ENCODE measurements at regions not wholly inside any gene's neighbourhood (a gene's known extent, or its start where the extent isn't known, plus 50 kb on each side); places are given as distances from the start of the nearest gene placed in this dataset.

DNA sequence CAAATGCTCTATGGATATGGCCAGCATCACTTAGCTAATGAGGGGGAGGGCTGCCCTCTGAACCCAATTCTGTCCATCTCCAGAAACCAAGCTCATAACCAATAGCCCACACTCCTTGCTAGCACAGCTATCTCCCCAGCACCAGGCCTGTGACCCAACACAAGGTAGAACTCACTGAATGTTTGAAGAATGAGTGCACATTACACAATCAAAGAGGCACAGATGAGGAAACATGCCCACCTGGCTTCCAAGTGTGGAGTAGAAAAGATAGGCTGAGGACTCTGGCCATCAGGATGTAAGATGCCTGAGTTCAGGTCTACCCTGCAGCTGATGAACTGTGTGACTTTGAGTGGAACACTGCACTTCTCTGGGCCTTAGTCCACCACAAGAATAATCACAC lies 268.4 kb downstream of the BCL11B start:
- TF ChIP-seq TCF12 (IDR thresholded peaks at IDR 0.05) (no peak), EP300 (IDR thresholded peaks at IDR 0.05; ENCODE audit: borderline replicate concordance in 1 of 2, low read depth in 1 of 2, low read length in 1 of 2) (no peak), POLR2AphosphoS5 (IDR thresholded peaks at IDR 0.05; ENCODE audit: low read depth, low read length) (no peak), NFIC (IDR thresholded peaks at IDR 0.05; ENCODE audit: borderline replicate concordance) (no peak), EZH2phosphoT487 (IDR thresholded peaks at IDR 0.05; ENCODE audit: borderline replicate concordance, low read depth) (no peak), CHD2 (IDR thresholded peaks at IDR 0.05; ENCODE audit: low read length, partially characterized antibody) (no peak), GATA2 (CRISPR knock-in tag; IDR thresholded peaks at IDR 0.05) (no peak), FOSL2 (IDR thresholded peaks at IDR 0.05; ENCODE audit: borderline replicate concordance, low read depth) (no peak), TAF1 (IDR thresholded peaks at IDR 0.05; ENCODE audit: borderline replicate concordance, low read depth, low read length) (no peak), RAD21 (IDR thresholded peaks at IDR 0.05; ENCODE audit: low read length) (no peak), ELF1 (IDR thresholded peaks at IDR 0.05) (no peak)
- TF ChIP-seq, protein P1, sequence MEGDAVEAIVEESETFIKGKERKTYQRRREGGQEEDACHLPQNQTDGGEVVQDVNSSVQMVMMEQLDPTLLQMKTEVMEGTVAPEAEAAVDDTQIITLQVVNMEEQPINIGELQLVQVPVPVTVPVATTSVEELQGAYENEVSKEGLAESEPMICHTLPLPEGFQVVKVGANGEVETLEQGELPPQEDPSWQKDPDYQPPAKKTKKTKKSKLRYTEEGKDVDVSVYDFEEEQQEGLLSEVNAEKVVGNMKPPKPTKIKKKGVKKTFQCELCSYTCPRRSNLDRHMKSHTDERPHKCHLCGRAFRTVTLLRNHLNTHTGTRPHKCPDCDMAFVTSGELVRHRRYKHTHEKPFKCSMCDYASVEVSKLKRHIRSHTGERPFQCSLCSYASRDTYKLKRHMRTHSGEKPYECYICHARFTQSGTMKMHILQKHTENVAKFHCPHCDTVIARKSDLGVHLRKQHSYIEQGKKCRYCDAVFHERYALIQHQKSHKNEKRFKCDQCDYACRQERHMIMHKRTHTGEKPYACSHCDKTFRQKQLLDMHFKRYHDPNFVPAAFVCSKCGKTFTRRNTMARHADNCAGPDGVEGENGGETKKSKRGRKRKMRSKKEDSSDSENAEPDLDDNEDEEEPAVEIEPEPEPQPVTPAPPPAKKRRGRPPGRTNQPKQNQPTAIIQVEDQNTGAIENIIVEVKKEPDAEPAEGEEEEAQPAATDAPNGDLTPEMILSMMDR (IDR thresholded peaks at IDR 0.05): no peak
- TF ChIP-seq, protein P2, sequence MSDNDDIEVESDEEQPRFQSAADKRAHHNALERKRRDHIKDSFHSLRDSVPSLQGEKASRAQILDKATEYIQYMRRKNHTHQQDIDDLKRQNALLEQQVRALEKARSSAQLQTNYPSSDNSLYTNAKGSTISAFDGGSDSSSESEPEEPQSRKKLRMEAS (IDR thresholded peaks at IDR 0.05; ENCODE audit: low read depth): no peak
- TF ChIP-seq, protein P3, sequence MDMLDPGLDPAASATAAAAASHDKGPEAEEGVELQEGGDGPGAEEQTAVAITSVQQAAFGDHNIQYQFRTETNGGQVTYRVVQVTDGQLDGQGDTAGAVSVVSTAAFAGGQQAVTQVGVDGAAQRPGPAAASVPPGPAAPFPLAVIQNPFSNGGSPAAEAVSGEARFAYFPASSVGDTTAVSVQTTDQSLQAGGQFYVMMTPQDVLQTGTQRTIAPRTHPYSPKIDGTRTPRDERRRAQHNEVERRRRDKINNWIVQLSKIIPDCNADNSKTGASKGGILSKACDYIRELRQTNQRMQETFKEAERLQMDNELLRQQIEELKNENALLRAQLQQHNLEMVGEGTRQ (IDR thresholded peaks at IDR 0.05; ENCODE audit: borderline replicate concordance, low read depth, low read length): no peak

Measured in SK-N-SH (cell line).